Stimulated activated CD8-positive, alpha-beta memory T cell treated with anti-CD3 and anti-CD28 coated beads, Interleukin-7, amount 100 ng/mL, for 24 hours (primary cell): ENCODE measurements at regions not wholly inside any gene's neighbourhood (a gene's known extent, or its start where the extent isn't known, plus 50 kb on each side); places are given as distances from the start of the nearest gene placed in this dataset.

Experiments used
- DNase-seq: peaks from one replicate; pipeline ENCODE4 v3.0.0-alpha.2; 2020; ENCODE audit warnings: low read depth

DNA sequence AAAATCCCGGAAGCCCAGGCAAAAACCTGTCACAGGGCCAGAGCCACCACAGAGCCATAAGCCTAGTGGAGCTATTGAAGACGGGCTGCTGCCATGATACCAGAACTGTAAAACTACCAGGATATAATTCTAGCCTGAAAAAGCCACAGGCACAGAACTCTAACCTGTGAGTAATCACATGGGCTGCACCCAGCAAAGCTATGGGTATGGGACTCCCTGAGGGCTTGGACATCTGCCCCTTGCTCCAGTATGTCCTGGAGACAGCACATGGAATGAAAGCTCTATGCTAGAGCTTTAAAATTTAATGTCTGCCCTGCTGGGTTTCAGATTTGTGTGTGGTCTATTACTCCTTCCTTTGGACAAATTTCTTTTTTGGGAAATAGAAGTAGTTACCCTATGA lies 2183.6 kb upstream of the CELF4 start:
- DNase-seq, result no peak

- no peak for DNase-seq
Measured at GRCh38 chr18:39748727-39749126, 2183.1 kb upstream of the CELF4 start.

GRCh38 chr18:39746201-39746600 lies 2180.6 kb upstream of the CELF4 start:
- no peak for DNase-seq

DNA sequence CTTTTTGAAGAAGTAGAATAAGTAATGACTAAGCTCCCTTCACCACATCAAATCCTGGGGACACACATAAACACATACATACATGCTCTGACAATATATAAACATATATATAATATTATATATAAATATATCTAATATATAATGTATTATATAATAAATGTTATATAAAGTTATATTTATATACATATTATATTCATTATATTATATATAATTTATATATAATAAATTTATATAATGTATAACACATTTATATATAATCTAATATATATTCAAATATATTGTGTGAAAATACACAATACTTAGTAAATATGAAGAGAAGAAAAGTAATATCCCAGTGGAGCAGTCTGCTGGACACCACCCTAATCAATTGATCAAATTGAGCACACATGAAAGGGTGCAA lies 2177.9 kb upstream of the CELF4 start:
- no peak for DNase-seq

DNA sequence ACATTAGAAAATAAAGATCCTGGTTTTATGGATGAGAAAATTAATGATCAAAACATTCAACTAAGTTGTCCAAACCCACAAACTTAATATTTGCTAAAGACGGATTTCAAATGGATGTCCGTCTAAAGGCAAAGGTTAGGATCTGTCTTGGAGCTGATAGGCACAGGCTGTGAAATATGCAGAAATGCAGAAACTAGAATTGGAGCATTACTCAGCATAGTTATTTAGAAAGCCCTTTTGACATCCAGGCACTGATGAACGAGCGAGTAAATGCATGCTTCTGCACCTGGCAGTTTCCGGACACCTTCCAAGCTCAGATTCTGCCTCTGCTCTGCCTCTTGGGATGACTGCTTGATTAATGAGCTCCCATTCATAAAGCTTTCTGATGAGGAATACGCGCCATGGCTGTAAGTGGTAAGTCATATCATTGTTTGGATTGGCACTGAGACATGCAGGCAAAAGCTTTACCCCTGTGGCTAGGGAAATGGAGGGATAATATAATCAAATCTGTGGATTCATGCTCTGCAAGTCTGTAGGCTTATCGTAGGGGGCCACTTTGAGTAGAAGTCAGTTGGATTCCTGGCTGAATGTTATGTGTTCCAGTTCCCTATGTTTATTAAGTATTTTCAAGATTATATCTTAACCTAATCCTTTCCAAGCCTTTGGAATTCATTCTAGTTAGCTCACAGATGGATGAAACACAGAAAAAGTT lies 2176.3 kb upstream of the CELF4 start:
- DNase-seq, result no peak

GRCh38 chr18:39737869-39738268 lies 2172.3 kb upstream of the CELF4 start:
- no peak for DNase-seq

- DNase-seq, result no peak
Measured at GRCh38 chr18:39732918-39733317, 2167.3 kb upstream of the CELF4 start.

DNA sequence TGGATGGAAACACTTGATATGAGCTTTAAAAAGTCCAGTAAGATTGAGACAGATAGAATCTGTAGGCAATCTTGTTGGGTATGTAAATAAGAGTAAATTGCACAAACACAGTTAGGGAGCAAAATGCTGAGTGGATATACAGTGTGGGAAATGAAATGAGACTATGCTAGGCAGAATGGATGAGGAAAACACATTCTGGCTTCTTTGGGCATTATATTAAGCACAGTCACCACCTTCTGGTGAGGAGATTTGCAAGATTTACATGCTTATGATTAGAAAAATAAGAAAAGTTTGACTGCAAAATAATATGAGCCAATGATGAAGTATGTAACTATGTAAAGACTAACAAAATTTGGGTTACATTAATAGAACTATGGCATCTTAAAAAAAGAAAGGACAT lies 2165.0 kb upstream of the CELF4 start:
- DNase-seq, result no peak

GRCh38 chr18:39724652-39725051 lies 2159.1 kb upstream of the CELF4 start:
- no peak for DNase-seq

DNA sequence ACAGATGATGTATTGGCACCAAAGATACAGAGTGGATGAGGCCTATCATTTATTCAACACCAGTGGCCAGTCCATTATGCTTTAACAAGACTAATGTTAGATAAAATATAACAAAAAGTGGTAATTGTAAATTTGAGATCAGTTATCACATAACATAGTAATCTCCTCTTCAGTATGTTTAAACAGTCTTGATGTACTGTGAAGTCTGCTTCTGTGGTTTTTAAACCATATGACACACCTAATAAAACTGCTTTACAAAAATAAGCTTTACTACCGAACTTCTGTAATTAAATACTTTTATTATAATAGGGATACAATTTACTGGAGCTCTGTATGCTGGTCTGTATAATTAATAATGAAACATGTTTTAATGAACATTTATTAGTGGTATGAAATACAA lies 2156.1 kb upstream of the CELF4 start:
- no peak for DNase-seq

DNA sequence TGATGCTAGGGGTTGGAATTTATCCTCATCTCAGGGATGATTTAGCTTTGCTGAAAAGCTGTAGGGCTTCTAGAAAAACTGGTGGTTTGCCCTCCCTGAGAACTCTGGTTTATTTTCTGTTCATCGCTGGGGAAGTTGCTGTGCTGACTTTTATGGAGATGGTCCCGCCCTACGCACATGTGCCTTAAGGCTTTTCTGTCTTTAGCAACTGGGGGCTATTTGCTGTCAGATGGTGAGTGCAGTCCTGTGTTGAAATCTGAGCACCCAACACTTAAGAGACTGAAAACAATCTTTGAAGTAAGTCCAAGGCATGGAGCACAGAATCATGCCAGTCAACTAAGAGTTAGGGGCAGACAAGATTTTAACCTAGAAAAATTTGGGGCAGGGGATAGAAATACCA lies 2148.4 kb upstream of the CELF4 start:
- no peak for DNase-seq

DNA sequence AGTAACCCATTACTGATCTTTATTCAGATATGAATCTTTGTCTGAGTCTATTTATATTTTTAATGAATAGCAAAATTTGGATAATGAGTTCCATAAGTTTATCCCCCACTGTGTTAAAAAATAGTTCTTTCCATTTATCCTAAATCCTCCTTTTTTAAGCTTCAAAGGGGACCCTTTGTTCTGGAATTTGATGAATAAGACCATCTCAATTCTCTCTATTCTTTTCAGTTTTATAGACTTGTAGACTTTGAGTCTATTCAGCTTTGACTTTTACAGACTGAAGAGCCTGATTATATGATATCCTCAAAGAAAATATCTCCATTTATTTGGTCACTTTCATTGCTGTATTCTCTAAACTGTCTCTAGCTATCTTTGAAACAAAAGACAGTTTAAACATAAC lies 2146.1 kb upstream of the CELF4 start:
- no peak for DNase-seq

DNA sequence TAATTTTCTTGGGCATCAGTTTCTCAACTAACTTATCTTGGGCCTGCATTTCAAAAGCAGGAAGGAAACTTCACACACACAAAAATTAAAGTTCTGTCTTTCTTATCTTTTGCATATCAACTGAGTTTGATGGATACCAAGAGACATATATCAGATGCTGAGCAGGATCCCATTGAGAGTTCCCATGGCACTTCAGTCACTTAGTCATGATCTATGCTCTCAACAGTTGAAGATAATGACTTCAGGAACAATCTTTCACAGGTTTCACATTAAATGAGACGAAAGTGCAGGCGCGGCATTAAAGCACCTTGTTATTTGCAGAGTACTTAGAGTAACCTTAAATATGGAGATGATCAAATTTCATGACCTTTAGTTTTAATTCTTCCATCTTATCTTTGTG lies 2139.8 kb upstream of the CELF4 start:
- DNase-seq, result no peak

GRCh38 chr18:39702888-39703287 lies 2137.3 kb upstream of the CELF4 start:
- DNase-seq, result no peak

GRCh38 chr18:39701839-39702238 lies 2136.2 kb upstream of the CELF4 start:
- DNase-seq, result no peak

DNA sequence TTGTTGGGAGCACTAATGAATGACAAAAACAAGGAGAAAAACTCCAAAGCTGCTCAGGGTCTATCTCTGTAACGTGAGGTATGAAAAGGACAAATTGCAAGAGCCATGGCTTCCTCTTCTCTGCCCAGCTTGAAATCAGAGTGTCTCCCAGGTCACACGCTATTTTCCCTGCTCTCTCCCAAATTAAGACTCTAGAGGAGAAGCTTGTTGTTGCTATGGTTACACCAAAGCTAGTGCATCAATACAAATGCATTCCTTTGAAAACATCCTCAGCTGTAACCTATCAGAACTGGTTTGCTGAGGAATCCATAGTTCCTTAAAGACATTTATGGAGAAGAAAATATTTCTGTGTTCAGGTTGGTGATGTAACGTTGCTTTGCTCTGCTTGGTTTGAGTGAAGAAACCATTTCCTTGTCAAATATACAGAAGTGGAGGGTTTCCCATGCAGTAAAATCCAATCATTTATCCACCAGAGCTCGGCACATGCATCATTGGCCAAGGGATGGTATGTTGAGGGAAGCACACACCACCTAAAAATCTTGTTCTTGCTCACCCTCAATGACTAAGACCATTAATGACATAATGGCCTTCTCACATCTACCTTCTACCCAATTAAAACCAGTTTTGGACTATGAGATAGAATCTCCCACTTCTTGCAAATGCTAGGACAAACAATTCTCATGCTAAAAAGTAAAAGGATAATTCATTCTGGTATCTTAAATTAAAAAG lies 2135.6 kb upstream of the CELF4 start:
- no peak for DNase-seq

- no peak for DNase-seq
Measured at GRCh38 chr18:39699340-39699964, 2133.9 kb upstream of the CELF4 start.

GRCh38 chr18:39698436-39698835 lies 2132.8 kb upstream of the CELF4 start:
- no peak for DNase-seq

DNA sequence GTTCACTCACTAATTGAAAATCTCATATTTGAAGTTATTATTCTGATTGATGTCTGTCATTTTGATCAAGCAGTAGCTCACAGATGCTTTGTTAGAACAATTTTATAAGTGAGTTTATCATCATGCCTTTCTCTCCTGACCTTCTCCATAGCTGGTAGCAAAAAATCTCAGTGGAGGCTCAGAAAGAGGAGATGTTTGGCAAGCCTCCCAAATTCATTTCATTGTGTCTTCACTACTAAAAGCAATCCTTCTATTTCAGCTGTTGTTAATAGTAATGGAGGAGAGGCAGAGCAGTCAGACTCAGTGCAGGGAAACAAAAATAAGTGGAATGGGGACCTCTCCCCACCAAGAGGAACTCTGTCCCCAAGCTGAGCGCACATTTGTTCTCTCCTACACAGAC lies 2127.8 kb upstream of the CELF4 start:
- DNase-seq, result no peak

DNA sequence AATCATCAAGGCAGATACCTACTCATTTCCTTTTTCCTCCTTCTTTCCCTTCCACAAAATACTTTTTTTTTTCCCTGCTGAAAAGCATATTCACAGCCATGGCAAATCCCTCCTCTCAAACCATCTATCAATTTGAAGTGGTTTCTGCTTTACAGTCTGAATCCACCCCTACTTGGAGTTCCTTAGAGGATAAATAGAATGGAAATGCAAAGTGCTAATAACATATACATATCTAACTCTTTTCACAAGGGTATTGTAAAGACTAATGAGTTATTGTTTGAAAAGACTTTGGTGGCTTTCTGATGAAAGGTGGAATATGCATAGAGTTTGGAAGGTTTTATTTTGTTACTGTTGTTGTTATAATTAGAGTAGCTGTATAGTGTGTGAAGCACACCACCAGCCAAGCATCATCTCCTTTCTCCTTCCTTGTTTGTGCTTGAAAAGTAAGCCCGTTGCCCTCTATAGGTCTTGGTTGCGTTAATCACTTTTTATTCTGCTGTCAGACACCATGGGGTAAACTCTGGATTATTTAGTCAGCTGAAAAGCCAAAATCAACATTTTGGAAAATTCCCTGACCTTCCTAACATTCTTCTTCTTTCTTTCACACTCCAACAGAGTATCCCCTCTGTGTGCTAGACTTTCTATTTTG lies 2126.9 kb upstream of the CELF4 start:
- no peak for DNase-seq

GRCh38 chr18:39685303-39685902 lies 2119.8 kb upstream of the CELF4 start:
- DNase-seq, result no peak

DNA sequence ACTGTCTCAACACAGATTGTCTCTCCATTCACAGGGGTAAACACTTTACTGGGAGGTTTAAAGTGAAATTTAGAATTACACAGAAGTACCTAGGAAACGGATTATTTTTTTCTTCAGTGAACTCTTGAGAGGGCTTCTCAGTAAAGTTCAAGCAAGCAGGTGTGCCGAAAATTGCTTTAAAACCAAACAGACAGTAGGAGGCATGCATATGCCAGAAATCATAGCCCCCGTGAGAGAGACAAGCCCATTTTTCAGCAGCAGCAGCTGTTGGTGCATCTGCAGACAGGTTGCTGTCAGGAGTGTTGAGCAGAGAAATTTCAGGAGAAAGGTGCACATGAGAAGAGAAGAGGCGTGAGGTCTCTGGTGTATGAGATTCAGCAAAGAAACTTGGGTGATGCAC lies 2115.5 kb upstream of the CELF4 start:
- no peak for DNase-seq

DNA sequence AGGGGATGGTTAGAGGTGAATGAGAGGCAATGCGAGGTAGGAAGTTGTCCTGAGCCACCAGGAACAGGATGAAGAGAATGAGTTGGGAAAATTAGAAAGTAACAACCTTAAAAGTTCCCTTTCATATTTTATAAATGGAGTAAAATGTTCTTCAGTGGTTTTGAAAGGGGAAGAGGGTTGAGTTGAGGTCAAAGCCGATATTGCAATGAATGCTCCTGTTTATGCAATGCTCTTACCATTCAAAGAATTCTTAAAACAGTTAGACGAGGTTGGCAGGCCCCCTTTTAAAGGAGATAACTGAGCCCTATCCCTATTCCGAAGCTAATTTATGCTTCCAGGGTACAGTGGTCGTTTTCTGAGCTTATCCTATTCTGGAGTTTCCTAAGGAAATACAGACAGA lies 2110.3 kb upstream of the CELF4 start:
- DNase-seq, result no peak
